ENCODE measurements at regions not wholly inside any gene's neighbourhood (a gene's known extent, or its start where the extent isn't known, plus 50 kb on each side); places are given as distances from the start of the nearest gene placed in this dataset.

- POLR2A ChIA-PET, result no interaction called here
- CTCF ChIA-PET, result no interaction called here
- ATAC-seq, result no peak
These were observed 314.3 kb downstream of the CHRM3 start for GRCh38 chr1:239700667-239701066.

GRCh38 chr1:239703075-239703474, 316.7 kb downstream of the CHRM3 start:
- H3K27me3 ChIP-seq (ENCODE audit: control insufficient read depth, insufficient read depth, low read length), result no peaks in the 10 kb centered on the region
- no peaks in the 10 kb centered on the region for H3K36me3 ChIP-seq (ENCODE audit: control insufficient read depth, insufficient read depth, low read length)
- H3K9me3 ChIP-seq (ENCODE audit: control insufficient read depth, insufficient read depth, low read depth, low read length), result no peaks in the 10 kb centered on the region
- DNase-seq (ENCODE audit: low read depth, low spot score), result no peak
- no peaks in the 10 kb centered on the region for H3K4me1 ChIP-seq (ENCODE audit: control insufficient read depth, insufficient read depth, low read length)
- BruUV-seq (replicated peaks), result no TSS peak
- ChIA-PET CTCF (interaction anchor here (0.6 kb wide), 1 partner anchor 174 kb away, joined by 8 read pairs; no protein-coding TSS in a partner anchor), POLR2A (no interaction called here)
- no peak overlapping the region for H3K27ac ChIP-seq (ENCODE audit: low read length)
- intact Hi-C loops (cut with micrococcal nuclease; ENCODE audit: unreplicated experiment) (no loop called here), in situ Hi-C loops (cut with HindIII; ENCODE audit: low pct_unique_long_range_greater_than_20kb, low sequenced_read_pairs) (no loop called here)
- no peak for ATAC-seq
- H3K4me3 ChIP-seq (ENCODE audit: low read depth in 2 of 2, low read length in 2 of 2), result no peak overlapping the region
- no peak for TF ChIP-seq REST (IDR thresholded peaks at IDR 0.05; ENCODE audit: insufficient read depth in 1 of 2, low read depth in 2 of 2, low read length in 1 of 2)
- TF ChIP-seq TCF7L2 (IDR thresholded peaks at IDR 0.05; ENCODE audit: low read depth, low read length), result no peak
- TF ChIP-seq POLR2AphosphoS5 (IDR thresholded peaks at IDR 0.05; ENCODE audit: low read depth, low read length), result no peak
- TF ChIP-seq CTCF (IDR thresholded peaks at IDR 0.05), result no peak
- TF ChIP-seq SIN3A (IDR thresholded peaks at IDR 0.05; ENCODE audit: borderline replicate concordance, insufficient read depth, low read depth, low read length), result no peak

More at GRCh38 chr1:239700667-239701066, 314.3 kb downstream of the CHRM3 start:
- TF ChIP-seq TCF7L2 (IDR thresholded peaks at IDR 0.05; ENCODE audit: low read depth, low read length) (no peak), REST (IDR thresholded peaks at IDR 0.05; ENCODE audit: insufficient read depth in 1 of 2, low read depth in 2 of 2, low read length in 1 of 2) (no peak), CTCF (IDR thresholded peaks at IDR 0.05) (no peak), POLR2AphosphoS5 (IDR thresholded peaks at IDR 0.05; ENCODE audit: low read depth, low read length) (no peak), SIN3A (IDR thresholded peaks at IDR 0.05; ENCODE audit: borderline replicate concordance, insufficient read depth, low read depth, low read length) (no peak)
- Histone ChIP-seq H3K9me3 (ENCODE audit: control insufficient read depth, insufficient read depth, low read depth, low read length) (peaks cover 3% of the 10 kb centered on the region; the same call in 1 of the 2 replicates), H3K36me3 (ENCODE audit: control insufficient read depth, insufficient read depth, low read length) (no peaks in the 10 kb centered on the region), H3K27me3 (ENCODE audit: control insufficient read depth, insufficient read depth, low read length) (no peaks in the 10 kb centered on the region), H3K4me3 (ENCODE audit: low read depth in 2 of 2, low read length in 2 of 2) (no peak overlapping the region), H3K4me1 (ENCODE audit: control insufficient read depth, insufficient read depth, low read length) (no peaks in the 10 kb centered on the region), H3K27ac (ENCODE audit: low read length) (no peak overlapping the region)
- intact Hi-C loops (cut with micrococcal nuclease; ENCODE audit: unreplicated experiment), result no loop called here
- DNase-seq (ENCODE audit: low read depth, low spot score), result no peak
- no TSS peak for BruUV-seq (replicated peaks)
- in situ Hi-C loops (cut with HindIII; ENCODE audit: low pct_unique_long_range_greater_than_20kb, low sequenced_read_pairs), result no loop called here
